Gastrocnemius medialis (tissue), 4 donors: ENCODE measurements at regions not wholly inside any gene's neighbourhood (a gene's known extent, or its start where the extent isn't known, plus 50 kb on each side); places are given as distances from the start of the nearest gene placed in this dataset.

Experiments used
- CTCF ChIP-seq, 5 experiments: fragments of 450-650 bp in 3 of 5; fragments of 200-600 bp in 2 of 5; sonication (generic) in 2 of 5; IDR thresholded peaks in 4 of 5; conservative IDR thresholded peaks in 1 of 5; 1 replicate in 4 of 5; 2 replicates in 1 of 5; pipeline ENCODE4 v1.5.1; 2016 to 2019; ENCODE audit warnings: antibody characterized with exemption in 5 of 5, mild to moderate bottlenecking in 3 of 5, moderate library complexity in 3 of 5
- POLR2A ChIP-seq, 2 donors: fragments of 450-650 bp; IDR thresholded peaks; one replicate each; pipeline ENCODE4 v1.6.1; 2017; ENCODE audit warnings: antibody characterized with exemption in 2 of 2, mild to moderate bottlenecking in 2 of 2, moderate library complexity in 2 of 2

DNA sequence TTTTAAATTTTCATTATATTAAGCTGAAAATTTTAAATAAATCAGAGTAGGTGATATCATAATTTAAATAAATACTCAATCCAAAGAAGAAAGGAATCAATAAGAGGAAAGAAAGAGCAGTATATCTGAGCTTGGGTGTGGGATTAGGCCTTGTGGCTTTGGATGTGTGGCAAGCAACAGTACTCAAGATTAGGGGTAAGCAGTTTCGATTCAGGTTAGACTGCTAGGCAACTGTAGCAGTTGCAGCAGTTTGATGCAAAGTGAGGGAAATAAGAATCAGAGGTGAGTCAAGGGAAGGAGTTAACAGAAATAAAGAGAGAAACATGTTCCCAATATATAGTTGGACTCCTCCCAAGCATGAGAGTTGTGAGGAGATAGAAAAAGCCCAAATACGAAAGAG, 599.6 kb upstream of the KLHL4 start:
- TF ChIP-seq CTCF (IDR thresholded peaks at IDR 0.05 in 4 of 5, conservative IDR thresholded peaks at IDR 0.05 in 1 of 5) (no peak), POLR2A (IDR thresholded peaks at IDR 0.05) (no peak)
